ENCODE measurements at regions not wholly inside any gene's neighbourhood (a gene's known extent, or its start where the extent isn't known, plus 50 kb on each side); places are given as distances from the start of the nearest gene placed in this dataset.
"Not testable (repeated sequence)": the region's sequence is repeated elsewhere in the genome, so short reads cannot be mapped to it uniquely, and the experiment has no call there.

- ChIA-PET CTCF (no interaction called here), POLR2A (ENCODE audit: low non-redundant PET) (no interaction called here)
- TF ChIP-seq CTCF (conservative IDR thresholded peaks at IDR 0.05; ENCODE audit: low read depth): no peak
- no peak overlapping the region for H3K27ac ChIP-seq
- no peak for DNase-seq (ENCODE audit: low spot score)
These were observed 229.7 kb downstream of the TTC6 start for GRCh38 chr14:37824939-37825712.

- no peak for DNase-seq (ENCODE audit: low spot score)
- ChIA-PET CTCF (no interaction called here), POLR2A (ENCODE audit: low non-redundant PET) (no interaction called here)
These were observed 231.4 kb downstream of the TTC6 start for GRCh38 chr14:37826869-37827268.

GRCh38 chr14:37830271-37830670 lies 234.8 kb downstream of the TTC6 start:
- ChIA-PET POLR2A (ENCODE audit: low non-redundant PET) (no interaction called here), CTCF (no interaction called here)
- DNase-seq (ENCODE audit: low spot score): no peak
- no peak for TF ChIP-seq CTCF (conservative IDR thresholded peaks at IDR 0.05; ENCODE audit: low read depth)
- H3K27ac ChIP-seq: no peak overlapping the region

More at GRCh38 chr14:37826869-37827268, 231.4 kb downstream of the TTC6 start:
- no peak overlapping the region for H3K27ac ChIP-seq
- TF ChIP-seq CTCF (conservative IDR thresholded peaks at IDR 0.05; ENCODE audit: low read depth): no peak

- ChIA-PET CTCF (no interaction called here), POLR2A (ENCODE audit: low non-redundant PET) (no interaction called here)
- no peak overlapping the region for H3K27ac ChIP-seq
- no peak for DNase-seq (ENCODE audit: low spot score)
- no peak for TF ChIP-seq CTCF (conservative IDR thresholded peaks at IDR 0.05; ENCODE audit: low read depth)
These were observed 238.8 kb downstream of the TTC6 start for GRCh38 chr14:37834275-37834674.

GRCh38 chr14:37838778-37839177 lies 243.3 kb downstream of the TTC6 start:
- POLR2A ChIA-PET (ENCODE audit: low non-redundant PET); DNase-seq (ENCODE audit: low spot score); H3K27ac ChIP-seq; CTCF ChIA-PET: not testable (repeated sequence)

- DNase-seq (ENCODE audit: low spot score); POLR2A ChIA-PET (ENCODE audit: low non-redundant PET): not testable (repeated sequence)
- CTCF ChIA-PET: interaction anchor here (0.6 kb wide), 1 partner anchor 28 kb away, joined by 3 read pairs; no protein-coding TSS in a partner anchor
These were observed 245.6 kb downstream of the TTC6 start for GRCh38 chr14:37841039-37841438.

GRCh38 chr14:37842106-37842505 lies 246.7 kb downstream of the TTC6 start:
- ChIA-PET POLR2A (ENCODE audit: low non-redundant PET) (no interaction called here), CTCF (interaction anchor here (0.7 kb wide), 1 partner anchor 301 kb away, joined by 3 read pairs; no protein-coding TSS in a partner anchor)
- DNase-seq (ENCODE audit: low spot score): no peak
- no peak for TF ChIP-seq CTCF (conservative IDR thresholded peaks at IDR 0.05; ENCODE audit: low read depth)
- no peak overlapping the region for H3K27ac ChIP-seq

More at GRCh38 chr14:37841039-37841438, 245.6 kb downstream of the TTC6 start:
- not testable (repeated sequence) for H3K27ac ChIP-seq

Data from RWPE1 (cell line).